ENCODE measurements at regions not wholly inside any gene's neighbourhood (a gene's known extent, or its start where the extent isn't known, plus 50 kb on each side); places are given as distances from the start of the nearest gene placed in this dataset.

DNA sequence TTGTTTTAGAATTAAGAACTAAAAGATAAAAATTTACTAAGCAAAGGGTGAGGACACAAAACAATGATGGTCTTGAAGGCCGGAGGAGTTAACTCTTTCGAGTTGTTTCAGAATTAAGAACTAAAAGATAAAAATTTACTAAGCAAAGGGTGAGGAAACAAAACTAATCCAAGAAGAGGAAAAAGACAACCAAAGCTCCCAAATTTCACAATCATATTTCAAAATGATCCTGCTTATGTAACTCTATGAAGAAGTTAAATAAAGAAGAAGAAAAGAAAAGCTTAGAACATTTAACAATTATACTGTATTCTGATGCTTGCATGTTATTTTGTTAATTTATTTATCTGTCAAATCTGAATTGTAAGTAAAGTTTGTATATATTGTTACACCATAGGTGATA is 154.8 kb upstream of the SLIT2 start:
- TF ChIP-seq, protein P1, sequence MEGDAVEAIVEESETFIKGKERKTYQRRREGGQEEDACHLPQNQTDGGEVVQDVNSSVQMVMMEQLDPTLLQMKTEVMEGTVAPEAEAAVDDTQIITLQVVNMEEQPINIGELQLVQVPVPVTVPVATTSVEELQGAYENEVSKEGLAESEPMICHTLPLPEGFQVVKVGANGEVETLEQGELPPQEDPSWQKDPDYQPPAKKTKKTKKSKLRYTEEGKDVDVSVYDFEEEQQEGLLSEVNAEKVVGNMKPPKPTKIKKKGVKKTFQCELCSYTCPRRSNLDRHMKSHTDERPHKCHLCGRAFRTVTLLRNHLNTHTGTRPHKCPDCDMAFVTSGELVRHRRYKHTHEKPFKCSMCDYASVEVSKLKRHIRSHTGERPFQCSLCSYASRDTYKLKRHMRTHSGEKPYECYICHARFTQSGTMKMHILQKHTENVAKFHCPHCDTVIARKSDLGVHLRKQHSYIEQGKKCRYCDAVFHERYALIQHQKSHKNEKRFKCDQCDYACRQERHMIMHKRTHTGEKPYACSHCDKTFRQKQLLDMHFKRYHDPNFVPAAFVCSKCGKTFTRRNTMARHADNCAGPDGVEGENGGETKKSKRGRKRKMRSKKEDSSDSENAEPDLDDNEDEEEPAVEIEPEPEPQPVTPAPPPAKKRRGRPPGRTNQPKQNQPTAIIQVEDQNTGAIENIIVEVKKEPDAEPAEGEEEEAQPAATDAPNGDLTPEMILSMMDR (conservative IDR thresholded peaks at IDR 0.05; ENCODE audit: control insufficient read depth, insufficient read depth, low read depth, low read length): no peak
- no peak for DNase-seq (ENCODE audit: low read depth)
- no peak overlapping the region for H3K4me3 ChIP-seq (ENCODE audit: control insufficient read depth, low read depth, low read length)

DNA sequence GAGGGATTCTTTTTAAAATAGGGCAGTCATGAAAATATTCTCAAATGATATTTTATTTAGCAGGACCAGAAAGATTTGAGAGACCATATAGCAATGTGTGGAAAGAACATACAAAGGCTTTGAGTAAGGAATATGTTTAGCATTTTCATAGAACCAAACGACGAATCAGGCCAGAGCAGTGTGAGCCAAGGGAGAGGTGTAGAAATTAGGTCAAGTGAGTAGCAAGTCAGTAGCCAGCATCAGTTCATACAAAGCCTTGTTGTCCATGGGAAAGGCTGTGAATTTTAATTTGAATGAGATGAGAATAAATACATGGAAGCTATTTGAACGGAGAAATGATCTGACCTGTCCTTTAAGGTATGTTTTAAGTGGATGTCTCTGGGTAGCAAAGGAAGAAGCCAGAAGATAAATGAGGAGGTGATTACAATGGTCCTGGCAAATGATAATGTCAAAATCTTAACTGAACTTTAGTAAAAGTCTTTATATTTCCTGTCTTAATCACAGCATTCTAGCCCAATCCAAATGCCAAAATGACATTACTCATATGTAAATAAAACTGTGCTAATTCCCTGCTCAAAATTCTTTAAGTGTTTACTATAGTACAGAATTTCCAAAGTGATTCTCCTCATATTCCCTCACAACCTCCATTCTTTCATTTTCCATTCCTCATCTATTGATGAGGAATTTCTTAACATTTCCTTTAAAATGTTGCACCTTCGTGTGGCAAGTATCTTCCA is 155.7 kb upstream of the SLIT2 start:
- TF ChIP-seq, protein P1 (conservative IDR thresholded peaks at IDR 0.05; ENCODE audit: control insufficient read depth, insufficient read depth, low read depth, low read length): no peak
- H3K4me3 ChIP-seq (ENCODE audit: control insufficient read depth, low read depth, low read length): no peak overlapping the region
- DNase-seq (ENCODE audit: low read depth): no peak

DNA sequence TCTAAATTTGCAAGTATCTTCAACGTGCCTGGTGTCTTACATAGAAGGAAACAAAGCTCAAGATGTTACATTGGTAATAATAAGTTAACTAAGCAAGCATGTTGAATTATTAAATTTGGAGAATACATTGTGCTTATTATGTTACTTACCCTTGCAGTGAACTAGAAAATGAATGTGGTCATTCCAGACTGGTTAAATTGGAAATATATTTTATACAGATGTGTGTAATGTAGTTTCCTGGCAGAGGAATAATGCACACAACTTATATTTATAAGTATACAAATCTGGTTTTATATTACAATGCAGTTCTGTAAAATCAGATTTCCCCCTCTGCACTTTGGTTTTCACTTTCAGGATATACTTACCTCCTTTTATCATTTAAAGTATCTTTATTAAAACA is 159.9 kb upstream of the SLIT2 start:
- TF ChIP-seq, protein P1 (conservative IDR thresholded peaks at IDR 0.05; ENCODE audit: control insufficient read depth, insufficient read depth, low read depth, low read length): no peak
- no peak overlapping the region for H3K4me3 ChIP-seq (ENCODE audit: control insufficient read depth, low read depth, low read length)
- no peak for DNase-seq (ENCODE audit: low read depth)

DNA sequence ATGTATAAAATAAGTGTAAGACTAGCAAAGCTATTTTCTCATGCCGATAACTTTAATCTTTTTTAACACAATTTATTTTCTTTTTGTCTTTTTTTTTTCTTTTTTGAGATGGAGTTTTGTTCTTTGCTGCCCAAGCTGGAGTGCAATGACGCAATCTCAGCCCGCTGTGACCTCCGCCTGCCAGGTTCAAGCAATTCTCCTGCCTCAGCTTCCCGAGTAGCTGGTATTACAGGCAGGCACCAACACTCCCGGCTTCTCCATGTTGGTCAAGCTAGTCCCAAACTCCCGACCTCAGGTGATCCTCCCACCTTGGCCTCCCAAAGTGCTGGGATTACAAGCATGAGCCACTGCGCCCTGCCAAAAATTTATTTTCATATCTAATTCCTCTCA is 164.2 kb upstream of the SLIT2 start:
- DNase-seq (ENCODE audit: low read depth): no peak
- H3K4me3 ChIP-seq (ENCODE audit: control insufficient read depth, low read depth, low read length): no peak overlapping the region
- TF ChIP-seq, protein P1 (conservative IDR thresholded peaks at IDR 0.05; ENCODE audit: control insufficient read depth, insufficient read depth, low read depth, low read length): no peak

DNA sequence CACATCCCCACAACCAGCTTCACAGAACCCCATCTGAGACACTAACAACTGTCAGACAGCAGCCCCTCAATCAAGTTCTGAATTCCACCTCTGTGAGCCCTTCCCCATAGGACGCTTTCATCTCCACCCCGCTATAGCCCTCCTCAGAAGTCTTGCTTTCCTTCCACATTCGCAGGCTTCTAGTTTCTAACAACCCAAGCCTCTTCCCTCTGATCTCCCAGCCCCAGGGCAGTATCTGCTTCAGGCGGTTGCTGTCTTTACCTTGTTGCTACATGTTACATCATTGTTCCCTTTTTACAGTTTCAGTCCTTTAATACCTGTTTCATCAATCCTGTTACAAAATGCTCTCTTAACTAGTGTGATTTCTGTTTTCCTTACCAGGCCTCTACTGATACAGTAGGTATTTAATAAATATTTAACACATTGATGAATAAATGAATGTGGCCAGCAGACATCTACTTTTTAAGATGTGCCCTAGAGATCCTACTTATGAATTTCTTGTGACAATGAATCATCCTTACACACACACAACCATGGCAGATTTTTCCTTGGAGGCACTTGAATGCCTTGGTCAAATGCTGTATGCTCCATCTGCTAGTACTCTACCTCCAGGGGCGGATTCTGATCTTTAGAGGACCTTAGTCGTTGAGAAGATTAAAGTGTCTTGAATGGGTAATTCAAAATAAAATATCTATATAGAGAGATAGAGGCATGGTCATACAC is 164.7 kb upstream of the SLIT2 start:
- no peak for DNase-seq (ENCODE audit: low read depth)
- TF ChIP-seq, protein P1 (conservative IDR thresholded peaks at IDR 0.05; ENCODE audit: control insufficient read depth, insufficient read depth, low read depth, low read length): no peak
- H3K4me3 ChIP-seq (ENCODE audit: control insufficient read depth, low read depth, low read length): no peak overlapping the region

DNA sequence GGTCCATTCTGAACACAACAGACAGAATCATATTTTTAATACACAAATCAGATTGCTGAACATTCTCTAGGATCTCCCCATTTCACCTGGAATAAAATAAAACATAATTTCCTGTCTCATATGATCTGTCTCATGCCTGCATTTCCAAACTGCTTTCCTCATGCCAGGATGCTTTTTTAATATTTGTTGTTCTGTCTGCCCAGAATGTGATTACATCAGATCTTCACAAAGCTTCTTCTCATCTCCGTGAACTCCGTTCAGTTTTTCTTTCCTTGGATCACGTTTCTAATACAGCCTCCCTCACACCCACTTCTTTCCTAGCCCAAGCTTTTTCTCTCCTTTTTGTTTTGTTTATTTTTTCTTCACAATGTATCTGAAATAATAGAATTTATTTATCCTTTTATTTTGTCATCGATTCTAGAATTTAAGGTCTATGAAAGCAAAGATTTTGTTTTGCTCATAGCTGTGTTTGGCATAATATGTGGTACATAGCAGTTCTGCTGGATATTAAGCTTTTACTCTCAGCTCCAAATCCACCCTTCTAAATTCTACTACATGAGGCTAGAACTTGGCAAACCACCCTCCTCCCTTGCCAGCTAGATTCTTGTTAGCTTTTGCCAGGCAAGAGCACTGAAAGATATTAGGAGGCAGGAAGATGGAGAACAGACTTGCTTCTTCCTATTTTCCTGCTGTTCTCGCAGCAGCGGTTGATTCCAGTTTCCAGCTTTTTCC is 165.5 kb upstream of the SLIT2 start:
- DNase-seq (ENCODE audit: low read depth): peak; percentile 18
- TF ChIP-seq, protein P1 (conservative IDR thresholded peaks at IDR 0.05; ENCODE audit: control insufficient read depth, insufficient read depth, low read depth, low read length): no peak
- H3K4me3 ChIP-seq (ENCODE audit: control insufficient read depth, low read depth, low read length): no peak overlapping the region
